Right hindlimb (tissue), 1 donor: ENCODE measurements at regions not wholly inside any gene's neighbourhood (a gene's known extent, or its start where the extent isn't known, plus 50 kb on each side); places are given as distances from the start of the nearest gene placed in this dataset.

Source experiments
- DNase-seq: peaks from one replicate; pipeline ENCODE4 v3.0.0-alpha.2; 2018

GRCh38 chr11:109109150-109109549, 312.8 kb upstream of the C11orf87 start:
- no peak for DNase-seq

- DNase-seq = no peak
Measured at GRCh38 chr11:109109571-109110315, 312.2 kb upstream of the C11orf87 start.

- no peak for DNase-seq
Measured at GRCh38 chr11:109112261-109112660, 309.7 kb upstream of the C11orf87 start.

GRCh38 chr11:109112821-109113280, 309.1 kb upstream of the C11orf87 start:
- peak; percentile 41 for DNase-seq

GRCh38 chr11:109120341-109120740, 301.6 kb upstream of the C11orf87 start:
- DNase-seq = no peak

GRCh38 chr11:109121173-109121932, 300.6 kb upstream of the C11orf87 start:
- DNase-seq = no peak

GRCh38 chr11:109123816-109124787, 297.9 kb upstream of the C11orf87 start:
- peak; percentile 37 for DNase-seq

GRCh38 chr11:109130910-109131309, 291.1 kb upstream of the C11orf87 start:
- DNase-seq = no peak

GRCh38 chr11:109132539-109132938, 289.5 kb upstream of the C11orf87 start:
- no peak for DNase-seq

- DNase-seq = no peak
Measured at GRCh38 chr11:109133159-109133558, 288.8 kb upstream of the C11orf87 start.

GRCh38 chr11:109135627-109136026, 286.4 kb upstream of the C11orf87 start:
- DNase-seq = no peak

- no peak for DNase-seq
Measured at GRCh38 chr11:109138196-109138595, 283.8 kb upstream of the C11orf87 start.

- DNase-seq = no peak
Measured at GRCh38 chr11:109140426-109140825, 281.6 kb upstream of the C11orf87 start.

- DNase-seq = no peak
Measured at GRCh38 chr11:109140857-109141515, 281.0 kb upstream of the C11orf87 start.

- DNase-seq = no peak
Measured at GRCh38 chr11:109145287-109145686, 276.7 kb upstream of the C11orf87 start.

- DNase-seq = no peak
Measured at GRCh38 chr11:109147726-109148125, 274.3 kb upstream of the C11orf87 start.

GRCh38 chr11:109148669-109149068, 273.3 kb upstream of the C11orf87 start:
- no peak for DNase-seq

- DNase-seq = no peak
Measured at GRCh38 chr11:109150581-109150980, 271.4 kb upstream of the C11orf87 start.

- DNase-seq = no peak
Measured at GRCh38 chr11:109153836-109154235, 268.2 kb upstream of the C11orf87 start.

GRCh38 chr11:109155291-109155690, 266.7 kb upstream of the C11orf87 start:
- DNase-seq = no peak

- no peak for DNase-seq
Measured at GRCh38 chr11:109165035-109165434, 257.0 kb upstream of the C11orf87 start.

- DNase-seq = no peak
Measured at GRCh38 chr11:109166441-109166840, 255.5 kb upstream of the C11orf87 start.
